ENCODE measurements at regions not wholly inside any gene's neighbourhood (a gene's known extent, or its start where the extent isn't known, plus 50 kb on each side); places are given as distances from the start of the nearest gene placed in this dataset.

DNA sequence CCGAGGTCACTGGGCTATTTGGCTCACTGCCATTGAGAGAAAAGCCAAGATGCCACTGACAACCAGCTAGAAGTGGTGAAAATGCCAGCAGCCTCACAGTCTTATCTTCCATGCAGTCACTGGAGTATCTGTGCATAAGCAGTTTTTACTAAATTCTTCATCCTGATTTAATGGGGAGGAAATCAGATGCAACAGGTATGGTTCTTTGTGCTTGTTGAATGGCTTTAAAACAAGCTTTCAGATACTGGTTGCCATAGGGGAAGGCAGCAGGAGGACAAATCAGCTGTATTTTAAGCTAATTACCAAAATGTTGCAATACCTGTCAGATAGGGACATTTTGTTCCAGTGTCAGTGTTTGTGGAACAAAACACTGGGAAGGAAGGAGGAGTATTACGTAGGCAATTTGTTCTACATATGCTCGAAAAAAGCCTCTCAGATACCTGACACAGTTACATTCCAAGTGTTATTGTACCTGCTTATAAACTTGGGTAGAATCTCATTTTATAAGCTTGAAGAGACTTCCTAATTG is 54.1 kb upstream of the ARHGAP5 start:
- no peak for DNase-seq (ENCODE audit: low read depth)

DNA sequence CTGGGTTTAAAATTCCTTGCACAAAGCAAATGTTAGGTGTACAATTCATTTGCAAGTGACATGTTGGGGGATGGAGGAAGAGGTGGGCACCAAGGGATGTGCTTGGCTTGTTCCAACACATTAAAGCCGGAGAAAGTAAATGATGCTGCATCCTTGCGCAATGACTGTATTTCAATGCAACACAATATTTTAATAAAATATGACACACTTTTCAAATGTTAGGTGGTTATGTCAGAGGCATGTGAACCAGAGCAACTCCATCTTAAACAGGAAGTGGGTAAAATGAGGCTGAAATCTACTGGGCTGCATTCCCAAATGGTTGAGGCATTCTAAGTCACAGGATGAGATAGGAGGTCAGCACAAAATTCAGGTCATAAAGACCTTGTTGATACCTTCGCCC is 53.6 kb upstream of the ARHGAP5 start:
- no peak for DNase-seq (ENCODE audit: low read depth)

DNA sequence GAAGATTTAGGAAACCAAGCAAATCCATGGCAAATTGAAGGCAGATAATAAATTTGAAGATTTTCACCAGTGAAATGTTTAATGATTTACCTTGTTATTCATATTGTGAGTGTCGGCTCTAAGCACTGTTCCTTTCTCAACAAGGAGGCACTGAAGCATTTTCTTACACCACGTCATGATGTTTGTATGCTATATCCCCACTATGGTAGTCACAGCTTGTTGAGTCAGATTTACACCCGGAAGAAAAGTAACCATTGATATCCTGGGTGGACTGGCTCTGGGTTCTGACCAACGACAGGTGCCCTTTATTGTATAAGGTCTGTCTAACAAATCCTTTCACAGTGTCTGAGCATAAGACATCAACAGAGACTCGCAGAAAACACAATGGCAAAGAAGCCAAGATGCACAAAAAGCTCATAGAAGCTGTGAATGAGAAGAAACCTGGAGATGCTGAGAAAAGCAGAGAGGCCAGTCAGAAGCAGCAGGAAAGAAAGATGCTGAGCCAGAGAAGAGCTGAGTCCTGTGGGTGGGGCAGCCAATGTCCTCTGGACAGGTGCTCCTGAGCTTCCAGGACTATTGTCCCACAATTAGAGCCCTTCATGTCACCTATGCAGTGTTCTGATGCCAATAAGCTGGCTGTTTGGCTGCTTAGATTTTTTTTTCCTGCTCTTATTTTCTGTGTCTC is 49.7 kb upstream of the ARHGAP5 start:
- no peak for DNase-seq (ENCODE audit: low read depth)
